OCI-LY3 (cell line): ENCODE measurements at regions not wholly inside any gene's neighbourhood (a gene's known extent, or its start where the extent isn't known, plus 50 kb on each side); places are given as distances from the start of the nearest gene placed in this dataset.

Source experiments
- CTCF ChIP-seq: fragments of 200-600, 300-600 bp; sonication (generic); IDR thresholded peaks from 2 replicates; pipeline ENCODE4 v1.5.1; 2014; ENCODE audit warnings: antibody characterized with exemption, low read length, low read depth
- EZH2phosphoT487 ChIP-seq: fragments of 200-600 bp; shearing (Covaris generic); IDR thresholded peaks from 2 replicates; pipeline ENCODE4 v1.6.1; 2018; ENCODE audit warnings: antibody characterized with exemption, mixed run types, low read depth

GRCh38 chr5:23204111-23204510 lies 303.3 kb upstream of the PRDM9 start:
- TF ChIP-seq CTCF, result no peak
- no peak for TF ChIP-seq EZH2phosphoT487
